ENCODE measurements at regions not wholly inside any gene's neighbourhood (a gene's known extent, or its start where the extent isn't known, plus 50 kb on each side); places are given as distances from the start of the nearest gene placed in this dataset.

GRCh38 chr5:173751266-173751600 lies 134.8 kb upstream of the BOD1 start (continued):
- TF ChIP-seq SNAPC4 (CRISPR knock-in tag; IDR thresholded peaks at IDR 0.05) = no peak
- TF ChIP-seq ZNF800 (CRISPR knock-in tag; IDR thresholded peaks at IDR 0.05) = no peak
- no peak for TF ChIP-seq FOXC1 (CRISPR knock-in tag; IDR thresholded peaks at IDR 0.05; ENCODE audit: borderline replicate concordance)
- no peak for TF ChIP-seq FOSL2 (CRISPR knock-in tag; IDR thresholded peaks at IDR 0.05)
- no peak for TF ChIP-seq ZNF619 (CRISPR knock-in tag; IDR thresholded peaks at IDR 0.05)
- no peak for TF ChIP-seq ZNF329 (CRISPR knock-in tag; IDR thresholded peaks at IDR 0.05; ENCODE audit: low read depth)
- no peak for TF ChIP-seq ZNF777 (CRISPR knock-in tag; IDR thresholded peaks at IDR 0.05)
- no peak for TF ChIP-seq POLR2G (IDR thresholded peaks at IDR 0.05; ENCODE audit: low read depth, low read length)
- no peak for TF ChIP-seq ATM (IDR thresholded peaks at IDR 0.05; ENCODE audit: borderline replicate concordance)
- TF ChIP-seq ZNF83 (CRISPR knock-in tag; IDR thresholded peaks at IDR 0.05; ENCODE audit: borderline replicate concordance) = no peak
- TF ChIP-seq DBP (CRISPR knock-in tag; IDR thresholded peaks at IDR 0.05; ENCODE audit: not compliant biosample characterization) = no peak
- TF ChIP-seq ZNF576 (CRISPR knock-in tag; IDR thresholded peaks at IDR 0.05) = no peak
- no peak for TF ChIP-seq TOPORS (CRISPR knock-in tag; IDR thresholded peaks at IDR 0.05)

Measured in HepG2 (cell line).